Uterus (tissue), 3 donors: ENCODE measurements at regions not wholly inside any gene's neighbourhood (a gene's known extent, or its start where the extent isn't known, plus 50 kb on each side); places are given as distances from the start of the nearest gene placed in this dataset.
"Not testable (repeated sequence)": the region's sequence is repeated elsewhere in the genome, so short reads cannot be mapped to it uniquely, and the experiment has no call there.

ENCODE experiments used
- DNase-seq, 2 donors: peaks; one replicate each; pipeline ENCODE4 v3.0.0-alpha.2; 2019 to 2020
- H3K27ac ChIP-seq, 2 donors: fragments of 200-600 bp; sonication (generic); 1 replicate in 1 of 2; 2 replicates in 1 of 2; pipeline ENCODE4 v1.5.1; 2016 to 2018
- H3K27me3 ChIP-seq, 2 donors: fragments of 200-600 bp; sonication (generic); one replicate each; pipeline ENCODE4 v1.5.1; 2018 to 2019; ENCODE audit warnings: control low read depth in 1 of 2
- H3K36me3 ChIP-seq, 2 donors: fragments of 200-600 bp; sonication (generic); one replicate each; pipeline ENCODE4 v1.5.1; 2019; ENCODE audit warnings: control low read depth in 1 of 2
- H3K4me1 ChIP-seq, 2 donors: fragments of 200-600 bp; sonication (generic); one replicate each; pipeline ENCODE4 v1.5.1; 2018 to 2019; ENCODE audit warnings: control low read depth in 1 of 2
- H3K4me3 ChIP-seq, 2 donors: fragments of 200-600 bp; sonication (generic); 1 replicate in 1 of 2; 2 replicates in 1 of 2; pipeline ENCODE4 v1.5.1; 2018 to 2019; ENCODE audit warnings: mild to moderate bottlenecking in 1 of 2
- H3K9me3 ChIP-seq, 2 donors: fragments of 200-600 bp; sonication (generic); one replicate each; pipeline ENCODE4 v1.5.1; 2019; ENCODE audit warnings: control low read depth in 1 of 2
- POLR2A ChIP-seq, 2 donors: fragments of 450-650 bp; IDR thresholded peaks; one replicate each; pipeline ENCODE4 v1.6.1; 2016; ENCODE audit warnings: antibody characterized with exemption in 2 of 2, mild to moderate bottlenecking in 1 of 2, moderate library complexity in 1 of 2
- intact Hi-C: fragments of 100-400 bp; cut with DNase I; formaldehyde crosslinking; loops from one replicate; pipeline ENCODE4 v1.15.1; 2023; ENCODE audit warnings: low total_unique reads
- TF ChIP-seq, protein P1 (sequence below), 4 experiments: fragments of 200-600 bp in 2 of 4; fragments of 450-650 bp in 2 of 4; sonication (generic) in 2 of 4; IDR thresholded peaks; one replicate each; pipeline ENCODE4 v1.5.1; 2016 to 2019; ENCODE audit warnings: antibody characterized with exemption in 4 of 4, mild to moderate bottlenecking in 2 of 4, moderate library complexity in 1 of 4
- donor health status: DM: yes; HTN: yes; CAD: no.

DNA sequence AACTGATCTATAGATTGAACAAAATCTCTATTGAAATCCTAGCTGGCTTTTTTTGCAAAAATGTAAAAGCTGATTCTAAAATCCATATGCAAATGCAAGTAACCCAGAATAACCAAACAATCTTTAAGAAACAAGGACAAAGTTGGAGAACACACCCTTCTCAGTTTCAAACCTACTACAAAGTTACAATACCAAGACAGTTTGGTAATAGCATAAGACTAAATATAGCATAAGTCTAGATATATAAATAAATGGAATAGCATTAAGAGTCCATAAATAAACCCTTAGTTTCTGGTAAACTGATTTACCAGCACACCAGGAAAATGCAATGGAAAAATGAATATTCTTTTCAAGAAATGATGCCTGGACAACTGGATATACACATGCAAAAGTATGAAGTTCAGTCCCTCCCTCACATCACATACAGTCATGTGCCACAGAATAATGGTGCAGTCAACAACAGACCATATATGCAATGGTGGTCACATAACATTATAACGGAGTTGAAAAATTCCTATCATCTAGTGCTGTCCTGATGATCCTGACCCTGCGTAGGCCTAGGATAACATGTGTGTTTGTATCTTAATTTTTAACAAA is 94.5 kb upstream of the GRIN2B start:
- no peak overlapping the region for H3K27ac ChIP-seq
- no peaks in the 10 kb centered on the region for H3K9me3 ChIP-seq
- H3K4me3 ChIP-seq = no peak overlapping the region
- TF ChIP-seq POLR2A (IDR thresholded peaks at IDR 0.05) = no peak
- TF ChIP-seq, protein P1, sequence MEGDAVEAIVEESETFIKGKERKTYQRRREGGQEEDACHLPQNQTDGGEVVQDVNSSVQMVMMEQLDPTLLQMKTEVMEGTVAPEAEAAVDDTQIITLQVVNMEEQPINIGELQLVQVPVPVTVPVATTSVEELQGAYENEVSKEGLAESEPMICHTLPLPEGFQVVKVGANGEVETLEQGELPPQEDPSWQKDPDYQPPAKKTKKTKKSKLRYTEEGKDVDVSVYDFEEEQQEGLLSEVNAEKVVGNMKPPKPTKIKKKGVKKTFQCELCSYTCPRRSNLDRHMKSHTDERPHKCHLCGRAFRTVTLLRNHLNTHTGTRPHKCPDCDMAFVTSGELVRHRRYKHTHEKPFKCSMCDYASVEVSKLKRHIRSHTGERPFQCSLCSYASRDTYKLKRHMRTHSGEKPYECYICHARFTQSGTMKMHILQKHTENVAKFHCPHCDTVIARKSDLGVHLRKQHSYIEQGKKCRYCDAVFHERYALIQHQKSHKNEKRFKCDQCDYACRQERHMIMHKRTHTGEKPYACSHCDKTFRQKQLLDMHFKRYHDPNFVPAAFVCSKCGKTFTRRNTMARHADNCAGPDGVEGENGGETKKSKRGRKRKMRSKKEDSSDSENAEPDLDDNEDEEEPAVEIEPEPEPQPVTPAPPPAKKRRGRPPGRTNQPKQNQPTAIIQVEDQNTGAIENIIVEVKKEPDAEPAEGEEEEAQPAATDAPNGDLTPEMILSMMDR (IDR thresholded peaks at IDR 0.05) = no peak
- intact Hi-C loops = no loop called here
- H3K4me1 ChIP-seq = peaks cover 0 to 4% of the 10 kb centered on the region in 2 donors
- DNase-seq = no peak
- H3K27me3 ChIP-seq = no peaks in the 10 kb centered on the region
- H3K36me3 ChIP-seq = no peaks in the 10 kb centered on the region

DNA sequence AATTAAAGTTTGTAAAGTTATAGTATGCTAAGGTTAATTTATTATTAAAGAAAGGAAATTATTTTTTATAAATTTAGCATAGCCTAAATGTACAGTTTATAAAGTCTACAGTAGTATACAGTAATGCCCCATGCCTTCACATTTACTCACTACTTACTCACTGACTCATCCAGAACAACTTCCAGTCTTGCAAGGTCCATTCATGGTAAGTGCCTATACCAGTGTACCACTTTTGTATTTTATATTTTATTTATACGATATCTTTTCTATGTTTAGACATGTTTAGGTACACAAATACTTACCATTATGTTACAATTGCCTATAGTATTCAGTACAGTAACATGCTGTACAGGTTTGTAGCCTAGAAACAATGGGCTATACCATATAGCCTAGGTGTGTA is 95.1 kb upstream of the GRIN2B start:
- H3K36me3 ChIP-seq = no peaks in the 10 kb centered on the region
- DNase-seq = no peak
- no peaks in the 10 kb centered on the region for H3K9me3 ChIP-seq
- H3K4me3 ChIP-seq = no peak overlapping the region
- H3K27ac ChIP-seq = no peak overlapping the region
- no peaks in the 10 kb centered on the region for H3K27me3 ChIP-seq
- peaks cover 0 to 4% of the 10 kb centered on the region in 2 donors for H3K4me1 ChIP-seq
- TF ChIP-seq, protein P1 (IDR thresholded peaks at IDR 0.05) = no peak
- no peak for TF ChIP-seq POLR2A (IDR thresholded peaks at IDR 0.05)
- intact Hi-C loops = no loop called here

DNA sequence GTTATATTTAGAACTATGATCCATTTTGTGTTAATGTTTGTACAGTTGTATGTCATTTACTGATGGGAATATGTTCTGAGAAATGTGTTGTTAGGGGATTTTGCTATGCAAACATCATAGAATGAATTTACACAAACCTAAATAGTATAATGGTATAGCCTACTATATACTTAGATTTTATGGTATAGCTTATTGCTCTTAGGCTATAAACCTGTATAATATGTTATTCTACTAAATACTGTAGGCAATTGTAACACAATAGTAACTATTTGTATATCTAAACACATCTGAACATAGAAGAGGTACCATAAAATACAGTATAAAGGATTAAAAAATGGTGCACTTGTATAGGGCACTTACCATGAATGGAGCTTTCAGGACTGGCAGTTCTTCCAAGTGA is 105.4 kb upstream of the GRIN2B start:
- TF ChIP-seq, protein P1 (IDR thresholded peaks at IDR 0.05) = no peak
- TF ChIP-seq POLR2A (IDR thresholded peaks at IDR 0.05) = no peak
- Histone ChIP-seq H3K36me3 (no peaks in the 10 kb centered on the region), H3K4me3 (no peak overlapping the region), H3K4me1 (no peaks in the 10 kb centered on the region), H3K27me3 (no peaks in the 10 kb centered on the region), H3K27ac (no peak overlapping the region), H3K9me3 (no peaks in the 10 kb centered on the region)
- DNase-seq = no peak
- intact Hi-C loops = no loop called here

DNA sequence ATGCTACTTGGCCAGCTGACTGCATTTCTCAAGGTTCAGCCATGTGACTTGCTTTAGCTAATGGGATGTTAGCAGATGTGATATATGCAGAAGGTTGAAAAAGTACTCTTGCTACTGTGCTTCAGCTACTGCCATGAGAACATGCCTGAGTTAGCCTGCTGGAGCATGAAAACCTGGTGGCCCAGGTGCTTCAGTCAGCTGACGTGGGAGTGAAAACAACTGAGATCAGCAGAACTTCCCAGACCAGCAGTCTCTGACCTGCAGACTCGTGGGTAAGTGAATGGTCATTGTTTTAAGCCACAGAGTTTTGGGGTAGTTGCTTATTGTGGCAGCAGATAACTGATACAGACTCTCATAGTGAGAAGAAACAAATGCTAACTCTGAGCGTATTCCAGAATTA is 118.6 kb upstream of the GRIN2B start:
- TF ChIP-seq, protein P1 (IDR thresholded peaks at IDR 0.05) = no peak
- TF ChIP-seq POLR2A (IDR thresholded peaks at IDR 0.05) = no peak
- no peak overlapping the region for H3K4me3 ChIP-seq
- no peaks in the 10 kb centered on the region for H3K9me3 ChIP-seq
- H3K4me1 ChIP-seq = no peaks in the 10 kb centered on the region
- DNase-seq = no peak
- H3K36me3 ChIP-seq = no peaks in the 10 kb centered on the region
- intact Hi-C loops = no loop called here
- no peaks in the 10 kb centered on the region for H3K27me3 ChIP-seq
- no peak overlapping the region for H3K27ac ChIP-seq

DNA sequence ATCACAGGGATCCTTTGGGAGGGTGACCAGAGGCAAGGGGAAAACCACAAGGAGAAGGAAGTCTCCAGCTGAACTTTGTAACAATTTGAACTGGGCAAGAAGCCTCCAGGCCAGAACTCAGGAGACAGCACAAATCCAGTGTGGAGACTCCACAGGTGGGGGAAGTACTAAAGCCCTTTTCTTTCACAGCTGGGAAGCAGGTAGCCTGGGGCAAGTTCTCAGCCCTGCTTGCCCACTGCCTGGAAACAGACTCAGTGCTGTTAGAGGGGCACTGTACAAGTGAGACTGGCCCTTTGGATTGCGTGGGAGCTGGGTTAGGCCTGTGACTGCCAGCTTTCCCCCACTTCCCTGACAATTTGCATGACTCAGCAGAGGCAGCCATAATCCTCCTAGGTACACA is 120.2 kb upstream of the GRIN2B start:
- intact Hi-C loops, H3K9me3 ChIP-seq, H3K27ac ChIP-seq, H3K27me3 ChIP-seq, DNase-seq, H3K36me3 ChIP-seq, H3K4me3 ChIP-seq, H3K4me1 ChIP-seq: not testable (repeated sequence)
